HG02852 (cell line): ENCODE measurements at regions not wholly inside any gene's neighbourhood (a gene's known extent, or its start where the extent isn't known, plus 50 kb on each side); places are given as distances from the start of the nearest gene placed in this dataset.

ENCODE experiments used
- ATAC-seq: cut with Tn5 transposase; IDR thresholded peaks from one replicate; pipeline ENCODE4 v1.9.1; 2021; ENCODE audit warnings: mild to moderate bottlenecking, moderate library complexity; ENCODE audit not compliant: unreplicated experiment

GRCh38 chrX:45758738-45759397 lies 558.2 kb upstream of the DIPK2B start:
- peak; percentile 77 for ATAC-seq

DNA sequence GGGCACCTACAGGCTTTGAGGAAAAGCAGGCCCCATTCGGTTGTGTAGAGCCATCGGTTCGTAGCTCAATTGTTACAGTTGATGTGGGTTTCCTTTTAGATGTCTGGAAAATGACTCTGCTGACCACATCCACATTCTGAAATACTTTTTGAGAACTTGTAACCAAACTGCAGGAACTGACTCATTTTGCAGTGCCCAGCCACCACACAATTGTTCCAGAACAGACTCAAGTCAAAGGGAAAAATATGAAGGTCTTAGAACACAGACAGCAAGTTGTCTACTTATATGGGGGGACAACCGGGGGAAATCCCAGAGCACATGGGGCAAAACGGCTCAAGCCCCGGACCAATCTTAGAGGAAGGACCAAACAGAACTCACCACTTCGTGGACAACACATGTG lies 557.6 kb upstream of the DIPK2B start:
- peak; percentile 32 for ATAC-seq

GRCh38 chrX:45757272-45757671 lies 556.6 kb upstream of the DIPK2B start:
- ATAC-seq: no peak

- ATAC-seq: no peak
Observed at GRCh38 chrX:45756557-45756956, 555.9 kb upstream of the DIPK2B start.

DNA sequence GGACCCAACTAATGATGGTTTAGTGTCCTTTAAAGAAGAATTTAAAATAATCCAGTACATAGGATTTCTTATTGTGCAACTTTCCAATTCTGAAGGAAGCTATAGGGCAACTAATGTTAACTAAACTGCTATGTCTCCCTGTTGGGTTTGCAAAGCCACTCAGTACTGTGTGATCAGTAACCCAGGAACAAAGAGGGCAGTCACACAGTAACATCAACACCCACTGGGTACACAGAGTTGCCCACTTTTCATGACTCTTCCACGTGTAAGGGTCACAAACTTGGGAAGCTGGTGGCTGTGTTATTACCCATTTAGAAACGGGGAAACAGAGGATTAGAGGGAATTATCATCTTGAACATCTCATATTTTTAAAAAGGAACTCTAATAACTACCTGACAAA lies 555.0 kb upstream of the DIPK2B start:
- no peak for ATAC-seq

- ATAC-seq: no peak
Observed at GRCh38 chrX:45751156-45751555, 550.5 kb upstream of the DIPK2B start.

DNA sequence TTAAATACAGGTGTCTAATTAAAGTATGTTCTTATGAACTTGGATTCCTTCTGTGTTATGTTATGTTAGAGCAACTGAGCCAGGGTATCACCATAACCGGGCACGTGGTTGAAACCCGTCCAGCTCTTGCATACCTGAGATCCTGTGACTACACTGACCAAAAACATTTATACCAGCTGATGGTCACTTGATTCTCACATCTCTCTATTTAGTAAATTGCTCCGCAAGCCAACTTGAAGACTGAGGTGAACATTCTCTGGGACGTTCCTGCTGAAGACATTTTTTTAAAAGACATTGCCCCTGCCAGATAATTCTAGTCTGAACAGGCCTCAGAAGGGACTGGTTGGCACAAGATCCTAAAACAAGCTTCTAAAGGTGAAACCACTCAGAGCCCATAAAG lies 550.0 kb upstream of the DIPK2B start:
- ATAC-seq: no peak

- ATAC-seq: no peak
Observed at GRCh38 chrX:45749375-45749774, 548.7 kb upstream of the DIPK2B start.

- ATAC-seq: no peak
Observed at GRCh38 chrX:45748369-45748774, 547.7 kb upstream of the DIPK2B start.

GRCh38 chrX:45747905-45748304 lies 547.2 kb upstream of the DIPK2B start:
- no peak for ATAC-seq

- ATAC-seq: no peak
Observed at GRCh38 chrX:45745479-45745878, 544.8 kb upstream of the DIPK2B start.

DNA sequence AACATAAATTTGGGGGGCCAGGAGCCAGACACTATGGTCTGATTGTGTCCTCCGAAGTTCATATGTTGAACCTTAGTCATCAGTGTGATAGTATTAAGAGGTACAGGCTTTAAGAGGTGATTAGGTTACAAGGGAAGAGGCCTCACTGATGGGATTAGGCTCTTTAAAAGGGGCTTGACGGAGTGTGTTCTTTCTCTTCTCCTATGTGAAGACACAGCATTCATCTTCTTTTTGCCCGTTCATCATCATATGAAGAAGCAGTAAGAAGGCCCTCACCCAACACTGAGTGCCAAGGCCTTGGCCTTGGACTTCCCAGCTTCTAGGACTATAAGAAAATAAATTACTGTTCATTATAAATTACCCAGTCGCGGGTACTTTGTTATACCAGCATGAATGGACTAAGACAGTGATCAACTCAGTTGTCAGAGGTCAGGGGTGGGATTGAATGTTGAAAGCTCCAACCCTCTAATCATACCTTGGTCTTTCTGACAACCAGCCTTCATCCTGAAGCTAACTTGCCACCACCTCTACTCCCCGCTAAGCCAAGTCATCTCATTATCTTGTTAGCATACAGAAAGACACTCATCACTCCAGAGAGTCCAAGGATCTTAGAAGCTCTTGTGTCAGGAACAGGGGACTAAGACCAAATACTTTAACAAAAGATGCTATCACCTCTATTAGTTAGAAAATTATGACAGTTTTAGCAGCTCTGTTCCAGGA lies 543.4 kb upstream of the DIPK2B start:
- no peak for ATAC-seq

DNA sequence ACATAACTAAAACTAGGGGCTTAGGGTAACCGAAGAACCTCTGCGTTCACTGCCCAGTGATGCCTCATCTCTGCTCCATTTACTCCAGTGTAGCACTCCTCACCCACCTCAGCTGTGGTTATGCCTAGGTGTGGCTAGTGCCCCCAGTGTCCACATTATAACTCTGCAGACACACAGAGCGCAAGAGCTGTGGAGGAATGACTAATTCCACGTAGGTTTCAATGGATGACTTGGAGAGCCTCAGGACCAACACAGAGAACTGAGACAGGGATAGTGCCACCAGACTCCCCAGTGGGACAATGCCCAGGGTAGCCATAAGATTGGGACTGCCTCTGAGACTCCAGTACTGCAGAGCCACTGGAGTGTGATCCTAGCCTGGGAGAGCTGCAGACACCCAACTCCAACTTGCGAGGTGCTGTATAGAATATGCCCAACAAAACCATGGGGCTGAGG lies 542.4 kb upstream of the DIPK2B start:
- ATAC-seq: no peak

DNA sequence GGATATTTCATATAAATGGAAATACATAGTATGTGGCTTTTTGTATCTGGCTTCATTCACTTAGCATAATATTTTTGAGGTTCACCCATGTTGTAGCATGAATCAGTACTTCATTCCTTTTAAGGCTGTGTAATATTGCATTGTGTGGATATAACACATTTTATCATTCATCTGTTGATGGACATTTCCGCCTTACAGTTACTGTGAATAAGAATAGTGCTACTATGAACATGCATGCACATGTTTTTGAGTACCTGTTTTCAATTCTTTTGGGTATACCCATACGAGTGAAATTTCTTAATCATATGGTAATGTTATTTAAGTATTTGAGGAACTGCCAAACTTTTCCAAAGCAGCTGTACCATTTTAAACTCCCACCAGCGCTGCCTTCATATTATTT lies 539.6 kb upstream of the DIPK2B start:
- ATAC-seq: no peak

- ATAC-seq: no peak
Observed at GRCh38 chrX:45735571-45735970, 534.9 kb upstream of the DIPK2B start.

DNA sequence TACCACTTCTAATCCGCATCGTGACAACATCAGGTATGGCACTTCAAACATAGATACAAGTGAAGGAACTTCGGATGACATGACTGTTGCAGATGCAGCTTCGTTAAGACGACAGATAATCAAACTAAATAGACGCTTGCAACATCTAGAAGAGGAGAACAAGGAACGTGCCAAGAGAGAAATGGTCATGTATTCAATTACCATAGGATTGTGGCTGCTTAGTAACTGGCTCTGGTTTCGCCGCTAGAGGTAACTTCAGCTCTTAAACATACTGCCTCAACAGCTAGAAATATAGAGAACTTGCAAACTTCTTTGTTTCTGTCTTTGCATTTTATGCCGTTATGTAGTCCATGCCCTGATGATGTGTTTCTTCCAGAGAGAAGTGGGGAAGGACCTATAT lies 530.8 kb upstream of the DIPK2B start:
- ATAC-seq: no peak

DNA sequence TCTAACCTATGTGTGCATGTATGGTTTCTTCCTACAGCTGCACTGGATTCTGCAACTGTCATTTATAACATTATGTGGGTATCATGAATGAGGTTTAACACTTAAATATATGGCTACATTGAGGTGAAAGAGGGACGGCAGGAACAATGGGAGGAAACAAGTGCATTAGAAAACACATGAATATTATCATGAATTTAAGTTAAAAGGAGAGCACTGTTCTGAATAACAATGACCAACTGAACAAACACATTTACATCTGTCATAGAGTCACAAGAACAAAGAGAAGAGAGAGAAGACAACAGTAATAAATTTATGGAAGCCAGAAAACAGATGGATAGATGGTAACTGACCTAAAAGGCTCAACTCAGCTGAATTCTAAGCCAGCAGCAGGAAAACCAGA lies 527.1 kb upstream of the DIPK2B start:
- no peak for ATAC-seq

DNA sequence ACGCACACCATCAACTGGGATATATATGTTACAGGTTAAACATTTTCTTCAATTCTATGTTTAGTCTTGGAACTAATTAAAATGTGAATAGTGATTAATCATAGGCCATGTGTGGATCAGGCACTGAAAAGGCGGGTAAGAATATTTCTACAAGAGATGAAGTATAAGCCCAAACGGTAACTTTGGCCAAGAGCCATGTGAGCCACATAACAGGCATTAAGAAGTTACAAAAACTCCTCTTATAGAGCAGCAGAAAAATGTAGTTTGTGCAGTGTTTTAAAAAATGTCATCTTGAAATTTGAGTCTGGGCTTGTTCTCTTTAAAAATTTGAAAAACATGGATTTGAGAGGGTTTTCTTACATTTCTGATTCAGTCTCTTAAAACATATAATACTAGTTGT lies 521.8 kb upstream of the DIPK2B start:
- ATAC-seq: no peak

GRCh38 chrX:45719751-45720501 lies 519.2 kb upstream of the DIPK2B start:
- ATAC-seq: no peak

DNA sequence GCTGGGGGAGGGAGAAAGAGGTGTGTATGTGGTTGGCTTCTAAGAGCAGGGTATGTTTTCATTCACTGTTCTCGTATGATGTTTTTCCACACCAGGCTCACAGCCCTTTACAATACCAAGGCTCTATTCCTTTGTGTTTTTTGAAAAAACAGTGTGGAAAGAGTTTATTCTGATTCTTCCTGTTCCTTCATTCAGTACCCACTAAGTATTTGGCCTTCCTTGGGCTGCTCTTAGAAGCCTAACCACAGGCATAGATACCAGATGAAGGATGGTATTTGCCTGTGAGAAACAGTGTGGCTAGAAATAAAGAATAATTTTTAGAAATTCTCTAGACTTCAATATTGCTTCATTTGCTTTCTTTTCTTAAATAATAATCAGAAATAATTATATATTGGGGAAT lies 518.0 kb upstream of the DIPK2B start:
- ATAC-seq: no peak

- ATAC-seq: no peak
Observed at GRCh38 chrX:45716750-45717149, 516.1 kb upstream of the DIPK2B start.

DNA sequence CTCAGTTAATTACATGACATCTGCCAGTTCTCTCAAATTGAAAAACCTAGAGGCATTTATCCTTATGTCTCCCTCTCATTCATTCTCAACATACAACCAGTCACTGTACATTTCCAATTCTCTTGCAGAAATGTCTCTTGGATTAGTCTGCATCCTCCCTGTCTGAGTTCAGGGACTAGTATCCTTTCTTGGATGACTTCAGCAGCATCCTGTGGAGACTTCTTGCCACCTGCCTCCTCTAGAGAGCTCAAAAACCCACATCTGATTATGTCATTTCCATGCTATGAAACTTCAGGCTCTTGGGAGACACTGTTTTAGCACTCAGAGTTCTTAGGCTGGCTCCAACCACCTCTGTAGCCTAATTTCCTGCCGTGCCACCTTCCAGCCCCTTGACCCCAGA lies 515.1 kb upstream of the DIPK2B start:
- ATAC-seq: no peak
